Panc1 (cell line): ENCODE measurements at regions not wholly inside any gene's neighbourhood (a gene's known extent, or its start where the extent isn't known, plus 50 kb on each side); places are given as distances from the start of the nearest gene placed in this dataset.

Experiments
- ATAC-seq: fragments of 200-7000 bp; cut with Tn5 transposase; 2 replicates; pipeline ENCODE4 v1.9.1; 2020; ENCODE audit warnings: mild to moderate bottlenecking, moderate library complexity
- BruUV-seq: library from RNA; stranded (reverse); fragments of 400-500 nt; replicated peaks from 2 replicates; lab custom pipeline; 2021; lab: Mats Ljungman, UMichigan
- CTCF ChIA-PET: fragments of 300-600 bp; sonication (Branson Sonifier 250); formaldehyde crosslinking; loops from one replicate; lab custom pipeline; 2022; ENCODE audit warnings: antibody characterized with exemption; lab: Charles Lee
- POLR2A ChIA-PET: fragments of 300-600 bp; sonication (Branson Sonifier 250); formaldehyde crosslinking; loops from one replicate; lab custom pipeline; 2022; ENCODE audit warnings: antibody characterized with exemption; lab: Charles Lee
- DNase-seq: peaks from one replicate; pipeline ENCODE4 v3.0.0-alpha.2; 2010; ENCODE audit warnings: low read depth, low spot score
- H3K27ac ChIP-seq: 2 replicates; pipeline ENCODE4 v1.5.1; 2011; ENCODE audit warnings: mild to moderate bottlenecking, low read length, inconsistent platforms
- H3K27me3 ChIP-seq: fragments of 200-500 bp; sonication (Bioruptor generic); 2 replicates; pipeline ENCODE4 v1.6.0; 2014; ENCODE audit warnings: low read length, inconsistent platforms; ENCODE audit not compliant: control insufficient read depth, insufficient read depth
- H3K36me3 ChIP-seq: fragments of 200-500 bp; sonication (Bioruptor generic); 2 replicates; pipeline ENCODE4 v1.5.1; 2014; ENCODE audit warnings: inconsistent platforms, mild to moderate bottlenecking, low read length, moderate library complexity; ENCODE audit not compliant: control insufficient read depth, insufficient read depth
- H3K4me1 ChIP-seq: 2 replicates; pipeline ENCODE4 v1.5.1; 2011; ENCODE audit warnings: inconsistent platforms, mild to moderate bottlenecking, low read length, moderate library complexity; ENCODE audit not compliant: control insufficient read depth, insufficient read depth
- H3K4me3 ChIP-seq, 2 experiments: 2 replicates each; pipeline ENCODE4 v1.5.1; 2011 to 2012; ENCODE audit warnings: low read depth in 2 of 2, low read length in 2 of 2, mild to moderate bottlenecking in 2 of 2, inconsistent platforms in 1 of 2, moderate library complexity in 1 of 2
- H3K9me3 ChIP-seq: fragments of 200-500 bp; sonication (Bioruptor generic); 2 replicates; pipeline ENCODE4 v1.5.1; 2014; ENCODE audit warnings: low read depth, mild to moderate bottlenecking, inconsistent platforms, low read length, moderate library complexity; ENCODE audit not compliant: control insufficient read depth, insufficient read depth
- CTCF ChIP-seq: fragments of 450-650 bp; IDR thresholded peaks from 2 replicates; pipeline ENCODE4 v1.5.1; 2017; ENCODE audit warnings: mild to moderate bottlenecking
- POLR2AphosphoS5 ChIP-seq: IDR thresholded peaks from 2 replicates; pipeline ENCODE4 v1.6.1; 2012; ENCODE audit warnings: mild to moderate bottlenecking, low read depth, low read length, moderate library complexity
- REST ChIP-seq, 2 experiments: IDR thresholded peaks; 2 replicates each; pipeline ENCODE4 v1.6.1; 2011 to 2012; ENCODE audit warnings: low read depth in 2 of 2, control low read depth in 1 of 2, low read length in 1 of 2, mild to moderate bottlenecking in 1 of 2, moderate library complexity in 1 of 2; ENCODE audit not compliant: insufficient read depth in 1 of 2
- SIN3A ChIP-seq: IDR thresholded peaks from 2 replicates; pipeline ENCODE4 v1.6.1; 2012; ENCODE audit warnings: low read depth, mild to moderate bottlenecking, low read length, moderate library complexity, borderline replicate concordance; ENCODE audit not compliant: insufficient read depth
- TCF7L2 ChIP-seq: IDR thresholded peaks from 2 replicates; pipeline ENCODE4 v1.6.1; 2011; ENCODE audit warnings: mild to moderate bottlenecking, low read depth, low read length, inconsistent platforms
- in situ Hi-C: cut with HindIII; loops from 2 replicates; pipeline ENCODE4 v1.10.0; 2016; ENCODE audit warnings: low sequenced_read_pairs, low pct_unique_long_range_greater_than_20kb
- intact Hi-C: fragments of 100-400 bp; cut with micrococcal nuclease; formaldehyde crosslinking; loops from one replicate; pipeline ENCODE4 v1.10.0; 2022; ENCODE audit not compliant: unreplicated experiment

GRCh38 chr5:67986761-67987160 is 228.8 kb upstream of the PIK3R1 start:
- intact Hi-C loops (no loop called here), in situ Hi-C loops (no loop called here)
- POLR2A ChIA-PET: no interaction called here
- no peaks in the 10 kb centered on the region for H3K27me3 ChIP-seq
- H3K9me3 ChIP-seq: no peaks in the 10 kb centered on the region
- no peaks in the 10 kb centered on the region for H3K36me3 ChIP-seq
- no peak for DNase-seq
- CTCF ChIA-PET: no interaction called here
- TF ChIP-seq CTCF (no peak), POLR2AphosphoS5 (no peak), SIN3A (no peak), REST (IDR thresholded peaks at IDR 0.05; ENCODE audit: insufficient read depth in 1 of 2, low read depth in 2 of 2, low read length in 1 of 2) (no peak), TCF7L2 (no peak)
- H3K4me3 ChIP-seq: no peak overlapping the region
- no TSS peak for BruUV-seq
- no peaks in the 10 kb centered on the region for H3K4me1 ChIP-seq
- H3K27ac ChIP-seq: no peak overlapping the region
- ATAC-seq: no peak

DNA sequence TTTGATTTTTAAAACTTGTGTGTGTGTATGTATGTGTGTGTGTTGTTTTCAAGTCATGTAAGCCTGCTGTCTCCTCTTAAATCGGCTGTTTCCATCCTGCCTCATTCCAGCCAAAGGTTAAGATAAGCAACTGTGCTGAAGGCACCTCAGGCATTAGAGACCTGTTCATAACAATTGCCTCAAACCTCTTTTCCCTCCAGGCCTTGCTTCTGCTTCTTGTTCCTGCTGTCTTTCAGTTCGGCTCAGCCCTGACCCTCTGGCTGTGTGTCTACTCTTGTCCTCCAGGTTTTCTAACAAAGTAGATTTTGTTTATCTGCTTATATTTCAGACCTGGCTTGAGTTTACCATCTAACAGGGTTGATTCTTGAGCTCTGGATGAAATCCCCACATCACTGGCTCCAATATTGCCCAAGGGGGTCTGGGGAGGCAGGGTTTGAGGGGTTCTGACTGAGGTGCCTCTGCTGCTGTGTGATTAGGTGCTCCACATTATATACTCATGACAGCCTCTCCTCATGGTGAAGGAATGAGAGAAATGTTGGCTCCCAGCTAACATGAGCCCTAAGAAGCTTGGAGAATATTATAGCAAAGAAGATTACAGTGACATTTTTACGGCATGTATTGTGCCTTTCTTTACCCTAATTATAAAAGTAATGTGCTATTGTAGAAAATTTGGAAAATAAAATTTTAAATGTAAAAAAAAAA is 229.7 kb upstream of the PIK3R1 start:
- DNase-seq (no peak), ATAC-seq (no peak)
- intact Hi-C loops (no loop called here), in situ Hi-C loops (no loop called here)
- POLR2A ChIA-PET: no interaction called here
- H3K27ac ChIP-seq: no peak overlapping the region
- TF ChIP-seq POLR2AphosphoS5: no peak
- no peak for TF ChIP-seq REST (IDR thresholded peaks at IDR 0.05; ENCODE audit: insufficient read depth in 1 of 2, low read depth in 2 of 2, low read length in 1 of 2)
- TF ChIP-seq SIN3A: no peak
- no peak for TF ChIP-seq TCF7L2
- no peak for TF ChIP-seq CTCF
- H3K27me3 ChIP-seq: no peaks in the 10 kb centered on the region
- H3K4me1 ChIP-seq: no peaks in the 10 kb centered on the region
- BruUV-seq: no TSS peak
- H3K4me3 ChIP-seq: no peak overlapping the region
- no peaks in the 10 kb centered on the region for H3K9me3 ChIP-seq
- no peaks in the 10 kb centered on the region for H3K36me3 ChIP-seq
- CTCF ChIA-PET: no interaction called here
